HL-60 (cell line): ENCODE measurements at regions not wholly inside any gene's neighbourhood (a gene's known extent, or its start where the extent isn't known, plus 50 kb on each side); places are given as distances from the start of the nearest gene placed in this dataset.

ENCODE experiments used
- CTCF ChIP-seq: IDR thresholded peaks from one replicate; pipeline ENCODE4 v1.5.1; 2011; ENCODE audit warnings: low read length, control low read depth, inconsistent platforms; ENCODE audit not compliant: insufficient read depth
- GABPA ChIP-seq: IDR thresholded peaks from 2 replicates; pipeline ENCODE4 v1.6.1; 2012; ENCODE audit warnings: low read depth
- REST ChIP-seq: IDR thresholded peaks from 2 replicates; pipeline ENCODE4 v1.6.1; 2012; ENCODE audit warnings: low read depth; ENCODE audit not compliant: insufficient replicate concordance

GRCh38 chr6:144969154-144969553 is 684.0 kb downstream of the UTRN start:
- TF ChIP-seq CTCF, result no peak
- TF ChIP-seq GABPA, result no peak
- no peak for TF ChIP-seq REST
